GM12878 (cell line): ENCODE measurements at regions not wholly inside any gene's neighbourhood (a gene's known extent, or its start where the extent isn't known, plus 50 kb on each side); places are given as distances from the start of the nearest gene placed in this dataset. TPM values are rescaled to one million over a fixed set of nuclear protein-coding genes. Genes with fewer than 3 reads are reported as not detected.
A peak's percentile ranks its signal among the peaks of the same experiment; 100 is the strongest.

Source experiments
- ATAC-seq: fragments of 200-7000 bp; cut with Tn5 transposase; 3 replicates; pipeline ENCODE4 v1.9.1; 2020; ENCODE audit warnings: mild to moderate bottlenecking, moderate library complexity
- BruUV-seq: library from RNA; stranded (reverse); fragments of 400-500 nt; replicated peaks from 2 replicates; lab custom pipeline; 2021; lab: Mats Ljungman, UMichigan
- CTCF ChIA-PET: fragments of 300-600 bp; sonication (Branson Sonifier 250); formaldehyde crosslinking; extraction: SDS; loops from one replicate; lab custom pipeline; 2021; ENCODE audit warnings: inconsistent platforms; lab: Yijun Ruan, JAX
- POLR2A ChIA-PET: fragments of 350-600 bp; formaldehyde crosslinking; extraction: SDS; loops from one replicate; lab custom pipeline; 2021; ENCODE audit warnings: inconsistent platforms; lab: Charles Lee
- RAD21 ChIA-PET: fragments of 300-600 bp; sonication (Branson Sonifier 250); formaldehyde crosslinking; loops from one replicate; lab custom pipeline; 2023; ENCODE audit warnings: antibody characterized with exemption; ENCODE audit not compliant: unreplicated experiment; lab: Charles Lee
- SMC1A ChIA-PET: fragments of 300-600 bp; sonication (Branson Sonifier 250); formaldehyde crosslinking; loops from one replicate; lab custom pipeline; 2023; ENCODE audit not compliant: unreplicated experiment, uncharacterized antibody; lab: Charles Lee
- DNase-seq: peaks from one replicate; pipeline ENCODE4 v3.0.0-alpha.2; 2011; ENCODE audit warnings: low read depth, low spot score
- FAIRE-seq: peaks from 3 replicates; lab custom pipeline; 2011; peaks lifted over from hg19 to GRCh38; lab: Jason Lieb, UNC
- H2AFZ ChIP-seq: 2 replicates; pipeline ENCODE4 v1.6.0; 2011; ENCODE audit warnings: low read depth, low read length, control low read depth; ENCODE audit not compliant: control insufficient read depth
- H3K27ac ChIP-seq: 2 replicates; pipeline ENCODE4 v1.5.1; 2011; ENCODE audit warnings: control low read depth; ENCODE audit not compliant: control insufficient read depth, insufficient read depth
- H3K27me3 ChIP-seq, 2 experiments: replicated peaks in 1 of 2; 2 replicates each; pipeline versions ENCODE4 v1.6.0 to v1.6.1; 2011; ENCODE audit warnings: low read length in 1 of 2; ENCODE audit not compliant: control insufficient read depth in 2 of 2, insufficient read depth in 2 of 2
- H3K36me3 ChIP-seq, 2 experiments: 2 replicates each; pipeline ENCODE4 v1.5.1; 2011; ENCODE audit warnings: low read length in 1 of 2; ENCODE audit not compliant: control insufficient read depth in 2 of 2, insufficient read depth in 2 of 2
- H3K4me1 ChIP-seq: 2 replicates; pipeline ENCODE4 v1.6.1; 2011; ENCODE audit warnings: mild to moderate bottlenecking, low read length, moderate library complexity, mixed read lengths; ENCODE audit not compliant: control insufficient read depth, insufficient read depth
- H3K4me2 ChIP-seq: 2 replicates; pipeline ENCODE4 v1.6.0; 2011; ENCODE audit warnings: control low read depth; ENCODE audit not compliant: control insufficient read depth, insufficient read depth
- H3K4me3 ChIP-seq: fragments of 200-600 bp; sonication (generic); 2 replicates; pipeline ENCODE4 v1.5.1; 2016
- H3K79me2 ChIP-seq: 2 replicates; pipeline ENCODE4 v1.6.0; 2011; ENCODE audit warnings: low read length; ENCODE audit not compliant: control insufficient read depth, insufficient read depth
- H3K9ac ChIP-seq: 2 replicates; pipeline ENCODE4 v1.8.0; 2011; ENCODE audit warnings: low read length, control low read depth, mixed read lengths; ENCODE audit not compliant: control insufficient read depth, insufficient read depth
- H3K9me3 ChIP-seq: replicated peaks from 3 replicates; pipeline ENCODE4 v1.5.1; 2011; ENCODE audit warnings: mild to moderate bottlenecking, low read length; ENCODE audit not compliant: control insufficient read depth, insufficient read depth
- H4K20me1 ChIP-seq: 2 replicates; pipeline ENCODE4 v1.6.0; 2011; ENCODE audit not compliant: control insufficient read depth, insufficient read depth
- ASH2L ChIP-seq: fragments of 300-600, 200-600 bp; sonication (generic); IDR thresholded peaks from 2 replicates; pipeline ENCODE4 v1.6.1; 2017; ENCODE audit warnings: low read depth, mild to moderate bottlenecking, borderline replicate concordance
- SPI1 ChIP-seq: IDR thresholded peaks from 2 replicates; pipeline ENCODE4 v1.6.1; 2011; ENCODE audit warnings: low read depth, mild to moderate bottlenecking, low read length, moderate library complexity, borderline replicate concordance; ENCODE audit not compliant: insufficient read depth
- ZNF217 ChIP-seq: fragments of 450-650 bp; IDR thresholded peaks from 2 replicates; pipeline ENCODE4 v1.6.1; 2017; ENCODE audit warnings: antibody characterized with exemption, mild to moderate bottlenecking
- WGBS: methylation state at CpG from one replicate; pipeline ENCODE4 v1.1.6; 2016; ENCODE audit warnings: low lambda C conversion rate; ENCODE audit not compliant: insufficient replicate concordance, insufficient coverage; ENCODE audit errors: missing lambda C conversion rate; 5-methylcytosine and 5-hydroxymethylcytosine counted together
- in situ Hi-C: fragments of 300-500 bp; cut with MboI; formaldehyde crosslinking; loops from 9 replicates; pipeline ENCODE4 v1.14.3; 2018; ENCODE audit warnings: mixed read lengths
- intact Hi-C: fragments of 100-400 bp; cut with micrococcal nuclease; formaldehyde crosslinking; loops from one replicate; pipeline ENCODE4 v1.14.2; 2022; ENCODE audit not compliant: unreplicated experiment
- small RNA-seq: library from RNA; depleted of rRNA; stranded (forward); fragments of <200 nt; gene quantifications from one replicate; pipeline ENCODE3, GENCODE V24; 2014
- TF ChIP-seq, protein P1 (sequence below): IDR thresholded peaks from 2 replicates; pipeline ENCODE4 v1.6.1; 2011; ENCODE audit warnings: mild to moderate bottlenecking, low read depth, low read length, moderate library complexity; ENCODE audit not compliant: insufficient replicate concordance

- TF ChIP-seq, protein P1, sequence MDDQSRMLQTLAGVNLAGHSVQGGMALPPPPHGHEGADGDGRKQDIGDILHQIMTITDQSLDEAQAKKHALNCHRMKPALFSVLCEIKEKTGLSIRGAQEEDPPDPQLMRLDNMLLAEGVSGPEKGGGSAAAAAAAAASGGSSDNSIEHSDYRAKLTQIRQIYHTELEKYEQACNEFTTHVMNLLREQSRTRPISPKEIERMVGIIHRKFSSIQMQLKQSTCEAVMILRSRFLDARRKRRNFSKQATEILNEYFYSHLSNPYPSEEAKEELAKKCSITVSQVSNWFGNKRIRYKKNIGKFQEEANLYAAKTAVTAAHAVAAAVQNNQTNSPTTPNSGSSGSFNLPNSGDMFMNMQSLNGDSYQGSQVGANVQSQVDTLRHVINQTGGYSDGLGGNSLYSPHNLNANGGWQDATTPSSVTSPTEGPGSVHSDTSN, result no peak
- TF ChIP-seq, all 136 proteins: peak for 0
Observed at GRCh38 chr9:84218322-84218721, 122.2 kb downstream of the SLC28A3 start (continued).

- FAIRE-seq (no peak), ATAC-seq (no peak)
Observed at GRCh38 chr9:84224246-84224645, 116.3 kb downstream of the SLC28A3 start.

More at GRCh38 chr9:84224246-84224645, 116.3 kb downstream of the SLC28A3 start:
- Histone ChIP-seq H3K36me3 (no peaks in the 10 kb centered on the region), H3K79me2 (no peaks in the 10 kb centered on the region), H3K4me1 (no peaks in the 10 kb centered on the region), H3K27me3 (no peaks in the 10 kb centered on the region), H4K20me1 (no peaks in the 10 kb centered on the region), H3K4me3 (no peak overlapping the region), H2AFZ (no peak overlapping the region), H3K9me3 (no peaks in the 10 kb centered on the region; the same call in 2 of the 3 replicates), H3K9ac (no peak overlapping the region), H3K27ac (no peak overlapping the region), H3K4me2 (no peak overlapping the region)
- WGBS, result 40% methylated on average over 5 of the region's 5 CpGs
- ChIA-PET POLR2A (no interaction called here), SMC1A (interaction anchor here (1.2 kb wide), 1 partner anchor 89 kb away, joined by 3 read pairs; no protein-coding TSS in a partner anchor), RAD21 (interaction anchor here (0.6 kb wide), 1 partner anchor 178 kb away, joined by 3 read pairs; no protein-coding TSS in a partner anchor), CTCF (interaction anchor here (0.5 to 1.5 kb wide), 3 partner anchors 52 to 92 kb away, joined by 3 to 4 read pairs (median 3); no protein-coding TSS in a partner anchor)
- in situ Hi-C loops (no loop called here), intact Hi-C loops (no loop called here)
- DNase-seq, result no peak
- BruUV-seq, result no TSS peak
- TF ChIP-seq ASH2L (no peak), ZNF217 (no peak), SPI1 (peak; percentile 33; the same call in 1 of the 2 replicates)

Small RNAs in the stretch of these regions (small RNA-seq; reads per million reads assigned to genes)
- not detected for gene AL390838.2
